ENCODE measurements at regions not wholly inside any gene's neighbourhood (a gene's known extent, or its start where the extent isn't known, plus 50 kb on each side); places are given as distances from the start of the nearest gene placed in this dataset.
A peak's percentile ranks its signal among the peaks of the same experiment; 100 is the strongest.

- WGBS, 2 donors = 83 to 85% methylated on average over 1 of the region's 1 CpG
These were observed 280.9 kb upstream of the EPHA5 start for GRCh38 chr4:65951177-65951576.

GRCh38 chr4:65943076-65943475 is 272.8 kb upstream of the EPHA5 start:
- Histone ChIP-seq H3K27ac (ENCODE audit: low read depth in 1 of 2, low read length in 1 of 2) (no peak overlapping the region), H3K4me1 (ENCODE audit: control insufficient read depth in 5 of 5, insufficient read depth in 5 of 5, low read length in 5 of 5) (no peaks in the 10 kb centered on the region), H3K9me3 (ENCODE audit: control insufficient read depth in 4 of 4, insufficient read depth in 3 of 4, low read length in 3 of 4) (no peaks in the 10 kb centered on the region), H3K4me3 (no peak overlapping the region), H3K27me3 (ENCODE audit: control insufficient read depth in 3 of 3, insufficient read depth in 3 of 3, low read length in 2 of 3) (no peaks in the 10 kb centered on the region), H3K36me3 (ENCODE audit: control insufficient read depth in 4 of 4, insufficient read depth in 4 of 4, low read length in 4 of 4) (no peaks in the 10 kb centered on the region), H3K9ac (ENCODE audit: insufficient read depth in 1 of 2, low read length in 2 of 2) (no peak overlapping the region)
- no peak for TF ChIP-seq CTCF (IDR thresholded peaks at IDR 0.05; ENCODE audit: control extremely low read depth, extremely low read depth)
- DNase-seq (peak in 2 of 3 donors; percentile 0 to 3), ATAC-seq (ENCODE audit: insufficient read depth, low FRiP score) (no peak)
- 60 to 62% methylated on average over 2 of the region's 2 CpGs for WGBS, 2 donors

More at GRCh38 chr4:65951177-65951576, 280.9 kb upstream of the EPHA5 start:
- Histone ChIP-seq H3K4me1 (ENCODE audit: control insufficient read depth in 5 of 5, insufficient read depth in 5 of 5, low read length in 5 of 5) (no peaks in the 10 kb centered on the region), H3K27me3 (ENCODE audit: control insufficient read depth in 3 of 3, insufficient read depth in 3 of 3, low read length in 2 of 3) (no peaks in the 10 kb centered on the region), H3K4me3 (no peak overlapping the region), H3K9ac (ENCODE audit: insufficient read depth in 1 of 2, low read length in 2 of 2) (no peak overlapping the region), H3K36me3 (ENCODE audit: control insufficient read depth in 4 of 4, insufficient read depth in 4 of 4, low read length in 4 of 4) (no peaks in the 10 kb centered on the region), H3K27ac (ENCODE audit: low read depth in 1 of 2, low read length in 1 of 2) (no peak overlapping the region), H3K9me3 (ENCODE audit: control insufficient read depth in 4 of 4, insufficient read depth in 3 of 4, low read length in 3 of 4) (no peaks in the 10 kb centered on the region)
- DNase-seq (no peak), ATAC-seq (ENCODE audit: insufficient read depth, low FRiP score) (no peak)
- TF ChIP-seq CTCF (IDR thresholded peaks at IDR 0.05; ENCODE audit: control extremely low read depth, extremely low read depth) = no peak

- H3K4me1 ChIP-seq (ENCODE audit: control insufficient read depth in 5 of 5, insufficient read depth in 5 of 5, low read length in 5 of 5) = no peaks in the 10 kb centered on the region
- no peak for ATAC-seq (ENCODE audit: insufficient read depth, low FRiP score)
These were observed 254.6 kb upstream of the EPHA5 start for GRCh38 chr4:65924843-65925242.

More at GRCh38 chr4:65924843-65925242, 254.6 kb upstream of the EPHA5 start:
- H3K36me3 ChIP-seq (ENCODE audit: control insufficient read depth in 4 of 4, insufficient read depth in 4 of 4, low read length in 4 of 4) = no peaks in the 10 kb centered on the region
- peaks cover 0 to 4% (median 0%) of the 10 kb centered on the region in 4 donors for H3K9me3 ChIP-seq (ENCODE audit: control insufficient read depth in 4 of 4, insufficient read depth in 3 of 4, low read length in 3 of 4)
- no peak for DNase-seq
- no peak overlapping the region for H3K9ac ChIP-seq (ENCODE audit: insufficient read depth in 1 of 2, low read length in 2 of 2)
- no peak for TF ChIP-seq CTCF (IDR thresholded peaks at IDR 0.05; ENCODE audit: control extremely low read depth, extremely low read depth)
- no peak overlapping the region for H3K27ac ChIP-seq (ENCODE audit: low read depth in 1 of 2, low read length in 1 of 2)
- no peak overlapping the region for H3K4me3 ChIP-seq
- no peaks in the 10 kb centered on the region for H3K27me3 ChIP-seq (ENCODE audit: control insufficient read depth in 3 of 3, insufficient read depth in 3 of 3, low read length in 2 of 3)
- WGBS, 2 donors = 71 to 72% methylated on average over 4 of the region's 4 CpGs

All from lung (tissue), 11 donors.